ENCODE measurements at regions not wholly inside any gene's neighbourhood (a gene's known extent, or its start where the extent isn't known, plus 50 kb on each side); places are given as distances from the start of the nearest gene placed in this dataset.

DNA sequence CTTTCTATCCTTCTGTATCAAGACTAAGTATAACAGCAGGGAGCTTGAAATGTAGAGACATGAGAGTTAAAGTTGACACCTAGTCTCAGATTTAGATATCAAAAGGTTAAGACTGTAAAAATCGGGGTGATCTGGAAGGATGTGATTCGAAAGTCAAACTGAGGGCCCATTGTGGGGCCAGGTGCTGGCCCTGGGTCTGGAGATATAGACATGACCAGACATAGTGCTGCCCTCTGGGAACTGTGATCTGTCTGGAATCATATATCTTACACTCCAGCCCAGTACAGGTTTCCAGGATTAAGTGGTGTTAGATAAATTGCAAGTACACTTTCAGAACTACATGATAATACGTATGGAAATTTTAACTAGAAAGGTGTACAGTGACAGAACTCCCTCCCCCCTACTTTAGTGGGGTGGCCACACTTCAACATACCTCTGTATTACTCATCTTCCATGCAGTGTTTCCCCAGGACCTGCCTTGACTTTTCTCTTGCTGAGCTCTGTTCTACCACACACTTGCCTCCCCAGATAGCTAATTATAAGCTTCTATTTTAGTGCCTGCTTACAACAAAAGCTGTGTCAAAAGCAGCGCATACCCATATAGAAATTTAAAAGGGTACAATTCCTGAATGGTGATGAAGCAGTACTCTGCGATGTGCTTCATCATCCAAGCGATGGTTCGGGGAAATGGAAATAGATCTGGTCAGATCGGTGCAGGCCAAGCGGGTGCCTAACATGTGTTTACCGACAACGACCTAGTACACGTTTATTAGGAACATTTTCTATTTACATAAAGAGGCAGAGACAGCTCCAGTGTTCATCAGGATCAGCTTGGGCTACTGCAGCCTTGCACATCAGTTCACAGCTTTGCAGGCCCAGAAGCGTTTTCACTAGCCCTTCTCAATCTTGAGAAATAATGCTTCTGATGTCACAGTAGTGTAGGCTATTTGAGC lies 68.7 kb downstream of the ARF6 start:
- no peaks in the 10 kb centered on the region for H4K20me1 ChIP-seq (replicated peaks in 1 of 2; ENCODE audit: control insufficient read depth in 1 of 2, insufficient read depth in 2 of 2, low read length in 2 of 2)
- no peaks in the 10 kb centered on the region for H3K79me1 ChIP-seq (ENCODE audit: low read depth, low read length)
- no peak overlapping the region for H3K14ac ChIP-seq (ENCODE audit: insufficient read length)
- H3K56ac ChIP-seq (replicated peaks; ENCODE audit: insufficient read length, low read depth, low read length) = no peak overlapping the region
- no peak overlapping the region for H3K4ac ChIP-seq (replicated peaks; ENCODE audit: insufficient read length, low read depth, low read length)
- no peak overlapping the region for H2AK5ac ChIP-seq (ENCODE audit: low read depth, low read length)
- WGBS, 2 experiments (ENCODE audit: extremely low coverage in 1 of 2, insufficient coverage in 1 of 2, insufficient read length in 1 of 2, insufficient replicate concordance in 2 of 2, low coverage in 1 of 2, low lambda C conversion rate in 2 of 2, missing lambda C conversion rate in 1 of 2) = 89% methylated on average over 13 of the region's 13 CpGs; no CpG with 5 or more reads in 1 of the 2 experiments
- H3K79me2 ChIP-seq (ENCODE audit: control insufficient read depth in 1 of 2, insufficient read depth in 2 of 2, low read length in 2 of 2) = no peaks in the 10 kb centered on the region
- no peaks in the 10 kb centered on the region for H3K27me3 ChIP-seq (replicated peaks in 1 of 4; ENCODE audit: control insufficient read depth in 3 of 4, extremely low read depth in 1 of 4, insufficient read depth in 3 of 4, low read length in 3 of 4)
- 0 out of 2 replicates have a peak overlapping the region, but pooled peaks have one; percentile 1 for H2AFZ ChIP-seq (ENCODE audit: low read length)
- no peak overlapping the region for H4K8ac ChIP-seq (ENCODE audit: extremely low read depth, insufficient read depth, low read length)
- no peak overlapping the region for H4K91ac ChIP-seq (replicated peaks; ENCODE audit: insufficient read length, low read length)
- H3K9me3 ChIP-seq (ENCODE audit: insufficient read depth in 2 of 2, low read depth in 1 of 2, low read length in 1 of 2) = no peaks in the 10 kb centered on the region
- H2BK5ac ChIP-seq (ENCODE audit: low read depth, low read length) = no peak overlapping the region
- no peaks in the 10 kb centered on the region for H3K36me3 ChIP-seq (ENCODE audit: control insufficient read depth in 2 of 4, insufficient read depth in 4 of 4, low read length in 3 of 4)
- TF ChIP-seq TBP (IDR thresholded peaks at IDR 0.05; ENCODE audit: low read depth, low read length) (no peak), CHD1 (IDR thresholded peaks at IDR 0.05; ENCODE audit: low read depth, low read length) (no peak), HDAC6 (IDR thresholded peaks at IDR 0.05; ENCODE audit: low read depth, low read length) (no peak)
- TF ChIP-seq, protein P1, sequence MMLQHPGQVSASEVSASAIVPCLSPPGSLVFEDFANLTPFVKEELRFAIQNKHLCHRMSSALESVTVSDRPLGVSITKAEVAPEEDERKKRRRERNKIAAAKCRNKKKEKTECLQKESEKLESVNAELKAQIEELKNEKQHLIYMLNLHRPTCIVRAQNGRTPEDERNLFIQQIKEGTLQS (IDR thresholded peaks at IDR 0.05; ENCODE audit: insufficient read depth, low read depth, low read length) = no peak
- TF ChIP-seq, protein P2, sequence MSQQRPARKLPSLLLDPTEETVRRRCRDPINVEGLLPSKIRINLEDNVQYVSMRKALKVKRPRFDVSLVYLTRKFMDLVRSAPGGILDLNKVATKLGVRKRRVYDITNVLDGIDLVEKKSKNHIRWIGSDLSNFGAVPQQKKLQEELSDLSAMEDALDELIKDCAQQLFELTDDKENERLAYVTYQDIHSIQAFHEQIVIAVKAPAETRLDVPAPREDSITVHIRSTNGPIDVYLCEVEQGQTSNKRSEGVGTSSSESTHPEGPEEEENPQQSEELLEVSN (IDR thresholded peaks at IDR 0.05) = no peak
- no peaks in the 10 kb centered on the region for H3K23me2 ChIP-seq (ENCODE audit: low read depth, low read length)
- H2BK120ac ChIP-seq (replicated peaks; ENCODE audit: low read depth, low read length) = no peak overlapping the region
- H3K9ac ChIP-seq (replicated peaks in 1 of 4; ENCODE audit: extremely low read depth in 1 of 4, low read depth in 3 of 4, low read length in 3 of 4) = no peak overlapping the region
- H4K5ac ChIP-seq (ENCODE audit: insufficient read length, low read depth, low read length) = no peak overlapping the region
- no peak overlapping the region for H2BK20ac ChIP-seq (ENCODE audit: low read length)
- H3K4me3 ChIP-seq (ENCODE audit: extremely low read depth in 1 of 4, insufficient read depth in 2 of 4, low read depth in 3 of 4, low read length in 4 of 4) = no peak overlapping the region
- ChIA-PET CTCF (ENCODE audit: partially characterized antibody) (interaction anchor here (0.6 to 1.8 kb wide), 5 partner anchors 10 to 100 kb away, joined by 3 to 5 read pairs (median 4); no protein-coding TSS in a partner anchor), POLR2A (ENCODE audit: partially characterized antibody) (interaction anchor here (0.6 to 1.1 kb wide), 2 partner anchors 10 to 71 kb away, joined by 3 read pairs; no protein-coding TSS in a partner anchor)
- DNase-seq (ENCODE audit: low read depth in 1 of 2, low spot score in 2 of 2) = no peak
- H3K4me1 ChIP-seq (replicated peaks in 1 of 4; ENCODE audit: control insufficient read depth in 3 of 4, insufficient read depth in 4 of 4, low read length in 3 of 4) = peaks cover 0 to 5% (median 2%) of the 10 kb centered on the region in 4 experiments; a peak in 3 of 7 replicates
- no peak overlapping the region for H3K4me2 ChIP-seq (ENCODE audit: insufficient read depth in 1 of 2, low read depth in 2 of 2, low read length in 2 of 2)
- FAIRE-seq = no peak
- no peak overlapping the region for H3K18ac ChIP-seq (ENCODE audit: extremely low read depth, low read length)
- H3K23ac ChIP-seq (ENCODE audit: insufficient read length) = no peak overlapping the region
- H2BK15ac ChIP-seq (ENCODE audit: low read length) = no peak overlapping the region
- no peak overlapping the region for H2BK12ac ChIP-seq (ENCODE audit: low read depth, low read length)
- no peak overlapping the region for H3K27ac ChIP-seq (ENCODE audit: low read depth, low read length)

Data from H1 (cell line).